PC-3 (cell line): ENCODE measurements at regions not wholly inside any gene's neighbourhood (a gene's known extent, or its start where the extent isn't known, plus 50 kb on each side); places are given as distances from the start of the nearest gene placed in this dataset.
"Not testable (repeated sequence)": the region's sequence is repeated elsewhere in the genome, so short reads cannot be mapped to it uniquely, and the experiment has no call there.

Experiments used
- ATAC-seq: fragments of 200-7000 bp; cut with Tn5 transposase; 2 replicates; pipeline ENCODE4 v1.9.1; 2020; ENCODE audit warnings: mild to moderate bottlenecking, moderate library complexity
- BruUV-seq: library from RNA; stranded (reverse); fragments of 400-500 nt; replicated peaks from 2 replicates; lab custom pipeline; 2021; lab: Mats Ljungman, UMichigan
- CTCF ChIA-PET: fragments of 300-600 bp; sonication (Branson Sonifier 250); formaldehyde crosslinking; loops from one replicate; lab custom pipeline; 2022; ENCODE audit warnings: antibody characterized with exemption; lab: Charles Lee
- POLR2A ChIA-PET: fragments of 300-600 bp; sonication (Branson Sonifier 250); formaldehyde crosslinking; loops from one replicate; lab custom pipeline; 2022; ENCODE audit warnings: antibody characterized with exemption; ENCODE audit not compliant: unreplicated experiment; lab: Charles Lee
- DNase-seq: peaks from one replicate; pipeline ENCODE4 v3.0.0-alpha.2; 2015
- H2AFZ ChIP-seq: fragments of 300-600 bp; sonication (generic); 2 replicates; pipeline ENCODE4 v1.6.0; 2016; ENCODE audit warnings: antibody characterized with exemption, low read length
- H3F3A ChIP-seq: fragments of 300-600 bp; sonication (generic); one replicate; pipeline ENCODE4 v1.6.0; 2017; ENCODE audit warnings: antibody characterized with exemption, low read length, control low read depth, mild to moderate bottlenecking; ENCODE audit not compliant: unreplicated experiment
- H3K27ac ChIP-seq: fragments of 300-600 bp; sonication (generic); 2 replicates; pipeline ENCODE4 v1.5.1; 2016; ENCODE audit warnings: mild to moderate bottlenecking, low read length
- H3K27me3 ChIP-seq: fragments of 300-600 bp; sonication (generic); 2 replicates; pipeline ENCODE4 v1.6.1; 2016; ENCODE audit warnings: low read length, mixed read lengths
- H3K36me3 ChIP-seq: fragments of 300-600 bp; sonication (generic); 2 replicates; pipeline ENCODE4 v1.6.1; 2016; ENCODE audit warnings: low read depth, mixed run types, low read length, mixed read lengths
- H3K4me1 ChIP-seq: fragments of 300-600 bp; sonication (generic); 2 replicates; pipeline ENCODE4 v1.5.1; 2016; ENCODE audit warnings: low read length; ENCODE audit not compliant: insufficient read depth
- H3K4me2 ChIP-seq: fragments of 300-600 bp; sonication (generic); 2 replicates; pipeline ENCODE4 v1.6.0; 2016; ENCODE audit warnings: low read length
- H3K4me3 ChIP-seq: fragments of 300-600 bp; sonication (generic); 2 replicates; pipeline ENCODE4 v1.5.1; 2016; ENCODE audit warnings: mild to moderate bottlenecking, low read length, mixed read lengths
- H3K79me2 ChIP-seq: fragments of 300-600 bp; sonication (generic); 2 replicates; pipeline ENCODE4 v1.6.1; 2017; ENCODE audit warnings: low read length, mixed read lengths
- H3K9ac ChIP-seq: fragments of 300-600 bp; sonication (generic); 2 replicates; pipeline ENCODE4 v1.6.0; 2016; ENCODE audit warnings: mild to moderate bottlenecking, low read length
- H3K9me2 ChIP-seq: fragments of 300-600 bp; sonication (generic); replicated peaks from 2 replicates; pipeline ENCODE4 v1.6.1; 2016; ENCODE audit warnings: mixed run types, low read length, mixed read lengths
- H3K9me3 ChIP-seq: fragments of 300-600 bp; sonication (generic); 2 replicates; pipeline ENCODE4 v1.6.1; 2016; ENCODE audit warnings: low read length, mixed read lengths
- H4K20me1 ChIP-seq: fragments of 300-600 bp; sonication (generic); 2 replicates; pipeline ENCODE4 v1.6.1; 2016; ENCODE audit warnings: low read length, mixed read lengths
- CTCF ChIP-seq: fragments of 300-600 bp; sonication (generic); conservative IDR thresholded peaks from 2 replicates; pipeline ENCODE4 v1.5.1; 2017; ENCODE audit warnings: antibody characterized with exemption, low read depth, mild to moderate bottlenecking, low read length
- EZH2 ChIP-seq: fragments of 300-600 bp; sonication (generic); IDR thresholded peaks from one replicate; pipeline ENCODE4 v1.6.1; 2017; ENCODE audit warnings: antibody characterized with exemption, mild to moderate bottlenecking, low read length; ENCODE audit not compliant: unreplicated experiment
- EZH2phosphoT487 ChIP-seq: fragments of 300-600 bp; sonication (generic); IDR thresholded peaks from 2 replicates; pipeline ENCODE4 v1.6.1; 2018; ENCODE audit warnings: mild to moderate bottlenecking, antibody characterized with exemption, low read length, borderline replicate concordance
- intact Hi-C: fragments of 100-400 bp; cut with micrococcal nuclease; formaldehyde crosslinking; loops from 2 replicates; pipeline ENCODE4 v1.9.0; 2023

- DNase-seq (no peak), ATAC-seq (no peak)
- BruUV-seq: no TSS peak
- Histone ChIP-seq H2AFZ (no peak overlapping the region), H3K4me2 (no peak overlapping the region), H3K27ac (no peak overlapping the region), H3K4me3 (no peak overlapping the region), H3K9ac (no peak overlapping the region), H4K20me1 (no peaks in the 10 kb centered on the region), H3K9me3 (no peaks in the 10 kb centered on the region), H3K27me3 (no peaks in the 10 kb centered on the region), H3F3A (no peaks in the 10 kb centered on the region), H3K9me2 (no peaks in the 10 kb centered on the region), H3K36me3 (no peaks in the 10 kb centered on the region), H3K79me2 (no peaks in the 10 kb centered on the region), H3K4me1 (no peaks in the 10 kb centered on the region)
- intact Hi-C loops: no loop called here
- no peak for TF ChIP-seq CTCF
- TF ChIP-seq EZH2: no peak
- TF ChIP-seq EZH2phosphoT487: no peak
- ChIA-PET CTCF (no interaction called here), POLR2A (no interaction called here)
Measured at GRCh38 chr15:62515696-62516395, 350.8 kb upstream of the C2CD4B start.

- intact Hi-C loops: no loop called here
- BruUV-seq: no TSS peak
- POLR2A ChIA-PET: interaction anchor here (1.1 kb wide), 1 partner anchor 64 kb away, joined by 4 read pairs; no protein-coding TSS in a partner anchor
Measured at GRCh38 chr15:62517541-62517940, 352.5 kb upstream of the C2CD4B start.

GRCh38 chr15:62518666-62519065 is 353.6 kb upstream of the C2CD4B start:
- ATAC-seq, H4K20me1 ChIP-seq, H3K9ac ChIP-seq, intact Hi-C loops, H3K27ac ChIP-seq, H3K4me1 ChIP-seq, H3K79me2 ChIP-seq, BruUV-seq, DNase-seq, CTCF ChIA-PET, H2AFZ ChIP-seq, H3K4me3 ChIP-seq, H3K4me2 ChIP-seq, H3K9me3 ChIP-seq, H3K9me2 ChIP-seq, H3K36me3 ChIP-seq, POLR2A ChIA-PET, H3K27me3 ChIP-seq, H3F3A ChIP-seq: not testable (repeated sequence)

More at GRCh38 chr15:62517541-62517940, 352.5 kb upstream of the C2CD4B start:
- no peaks in the 10 kb centered on the region for H3K4me1 ChIP-seq
- TF ChIP-seq EZH2 (no peak), CTCF (no peak), EZH2phosphoT487 (no peak)
- ATAC-seq (no peak), DNase-seq (no peak)
- no peaks in the 10 kb centered on the region for H3K27me3 ChIP-seq
- no peaks in the 10 kb centered on the region for H3K79me2 ChIP-seq
- no peak overlapping the region for H3K27ac ChIP-seq
- H3K9me2 ChIP-seq: no peaks in the 10 kb centered on the region
- H3K9me3 ChIP-seq: no peaks in the 10 kb centered on the region
- H3F3A ChIP-seq: no peaks in the 10 kb centered on the region
- no peak overlapping the region for H2AFZ ChIP-seq
- no peak overlapping the region for H3K4me3 ChIP-seq
- H3K36me3 ChIP-seq: no peaks in the 10 kb centered on the region
- no peak overlapping the region for H3K4me2 ChIP-seq
- H3K9ac ChIP-seq: no peak overlapping the region
- H4K20me1 ChIP-seq: no peaks in the 10 kb centered on the region
- CTCF ChIA-PET: no interaction called here
